Colonic mucosa (tissue), 4 donors: ENCODE measurements at regions not wholly inside any gene's neighbourhood (a gene's known extent, or its start where the extent isn't known, plus 50 kb on each side); places are given as distances from the start of the nearest gene placed in this dataset.

ENCODE experiments used
- DNase-seq: peaks from one replicate; pipeline ENCODE4 v3.0.0-alpha.2; 2020
- H3K27ac ChIP-seq: fragments of 200-600 bp; one replicate; pipeline ENCODE4 v1.8.0; 2021
- H3K27me3 ChIP-seq: fragments of 200-600 bp; one replicate; pipeline ENCODE4 v1.8.0; 2021
- H3K36me3 ChIP-seq: fragments of 200-600 bp; one replicate; pipeline ENCODE4 v1.8.0; 2021
- H3K4me1 ChIP-seq: fragments of 200-600 bp; one replicate; pipeline ENCODE4 v1.8.0; 2021; ENCODE audit warnings: mild to moderate bottlenecking
- H3K4me3 ChIP-seq: fragments of 200-600 bp; one replicate; pipeline ENCODE4 v1.8.0; 2021
- H3K9ac ChIP-seq, 2 donors: one replicate each; pipeline ENCODE4 v1.7.0; 2013; ENCODE audit warnings: control low read depth in 2 of 2, low read depth in 2 of 2, low read length in 2 of 2
- H3K9me3 ChIP-seq: fragments of 200-600 bp; one replicate; pipeline ENCODE4 v1.8.0; 2021
- intact Hi-C: fragments of 100-400 bp; cut with DNase I; formaldehyde crosslinking; loops from one replicate; pipeline ENCODE4 v1.14.1; 2022
- TF ChIP-seq, protein P1 (sequence below): fragments of 200-600 bp; IDR thresholded peaks from one replicate; pipeline ENCODE4 v1.8.0; 2022; ENCODE audit warnings: antibody characterized with exemption, mild to moderate bottlenecking
- donor health status: healthy.
- donor health status: DM: no; HTN: no; CAD: no.
- donor health status: DM: no; HTN: no; CAD: no.

DNA sequence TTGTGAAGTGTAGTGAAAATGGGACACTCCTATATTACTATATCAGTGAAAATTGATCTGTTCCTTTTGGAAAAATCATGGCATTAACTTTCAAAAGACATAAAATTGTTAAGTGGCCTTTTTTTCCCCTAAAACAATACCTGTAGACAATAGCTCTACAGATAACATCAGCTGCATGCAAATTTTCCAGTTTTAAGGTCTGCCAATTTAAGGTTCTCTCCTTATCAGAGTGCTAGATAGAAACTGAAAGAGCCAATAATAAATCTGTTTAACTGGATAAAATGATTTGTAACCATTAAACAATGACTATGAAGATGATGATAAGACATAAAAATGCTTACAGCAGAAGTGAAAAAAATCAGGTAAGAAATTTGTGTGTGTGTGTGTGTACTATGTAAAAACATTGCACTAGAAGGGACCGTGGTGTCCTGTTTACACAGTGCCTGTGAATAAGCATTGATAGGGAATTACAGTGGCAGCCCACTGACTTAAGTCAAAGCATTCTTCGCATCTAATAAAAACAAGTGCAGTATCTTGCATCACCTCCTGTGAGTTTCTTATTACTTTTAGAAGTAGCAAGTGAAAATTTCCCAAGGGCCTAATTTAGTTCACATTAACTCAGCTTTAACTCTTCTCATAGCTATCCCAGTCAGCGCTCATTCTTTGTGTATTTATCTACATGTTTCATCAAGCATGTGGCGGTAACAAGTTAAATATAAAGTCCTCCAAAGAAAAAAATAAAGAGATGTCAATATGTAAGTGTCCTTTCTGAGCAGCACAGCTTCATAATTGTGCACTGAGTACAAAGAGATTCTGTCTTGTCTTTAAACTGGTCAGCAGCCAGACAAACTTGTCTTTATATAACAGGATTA lies 261.9 kb downstream of the ARL4A start:
- H3K27me3 ChIP-seq, result no peaks in the 10 kb centered on the region
- no peaks in the 10 kb centered on the region for H3K4me1 ChIP-seq
- no peak overlapping the region for H3K9ac ChIP-seq
- no peak overlapping the region for H3K4me3 ChIP-seq
- DNase-seq, result no peak
- intact Hi-C loops, result no loop called here
- H3K9me3 ChIP-seq, result no peaks in the 10 kb centered on the region
- TF ChIP-seq, protein P1, sequence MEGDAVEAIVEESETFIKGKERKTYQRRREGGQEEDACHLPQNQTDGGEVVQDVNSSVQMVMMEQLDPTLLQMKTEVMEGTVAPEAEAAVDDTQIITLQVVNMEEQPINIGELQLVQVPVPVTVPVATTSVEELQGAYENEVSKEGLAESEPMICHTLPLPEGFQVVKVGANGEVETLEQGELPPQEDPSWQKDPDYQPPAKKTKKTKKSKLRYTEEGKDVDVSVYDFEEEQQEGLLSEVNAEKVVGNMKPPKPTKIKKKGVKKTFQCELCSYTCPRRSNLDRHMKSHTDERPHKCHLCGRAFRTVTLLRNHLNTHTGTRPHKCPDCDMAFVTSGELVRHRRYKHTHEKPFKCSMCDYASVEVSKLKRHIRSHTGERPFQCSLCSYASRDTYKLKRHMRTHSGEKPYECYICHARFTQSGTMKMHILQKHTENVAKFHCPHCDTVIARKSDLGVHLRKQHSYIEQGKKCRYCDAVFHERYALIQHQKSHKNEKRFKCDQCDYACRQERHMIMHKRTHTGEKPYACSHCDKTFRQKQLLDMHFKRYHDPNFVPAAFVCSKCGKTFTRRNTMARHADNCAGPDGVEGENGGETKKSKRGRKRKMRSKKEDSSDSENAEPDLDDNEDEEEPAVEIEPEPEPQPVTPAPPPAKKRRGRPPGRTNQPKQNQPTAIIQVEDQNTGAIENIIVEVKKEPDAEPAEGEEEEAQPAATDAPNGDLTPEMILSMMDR, result no peak
- H3K36me3 ChIP-seq, result no peaks in the 10 kb centered on the region
- H3K27ac ChIP-seq, result no peak overlapping the region

DNA sequence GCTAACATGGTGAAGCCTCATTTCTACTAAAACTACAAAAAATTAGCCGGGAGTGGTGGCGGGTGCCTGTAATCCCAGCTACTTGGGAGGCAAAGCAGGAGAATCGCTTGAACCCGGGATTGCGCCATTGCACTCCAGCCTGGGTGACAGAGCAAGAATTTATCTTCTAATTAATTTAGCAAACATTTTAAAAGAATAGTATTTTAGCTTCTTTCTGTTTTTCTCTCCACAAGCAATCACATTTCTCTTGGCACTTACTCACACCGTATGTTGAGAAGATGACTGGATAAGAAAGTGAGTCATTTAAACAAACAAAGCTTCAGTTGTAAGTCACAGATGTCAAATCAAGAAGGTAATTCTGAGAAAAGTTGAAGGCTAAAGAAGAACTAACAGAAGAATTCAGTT lies 264.0 kb downstream of the ARL4A start:
- no peaks in the 10 kb centered on the region for H3K27me3 ChIP-seq
- intact Hi-C loops, result no loop called here
- no peaks in the 10 kb centered on the region for H3K36me3 ChIP-seq
- TF ChIP-seq, protein P1, result no peak
- no peak for DNase-seq
- no peak overlapping the region for H3K27ac ChIP-seq
- H3K9me3 ChIP-seq, result no peaks in the 10 kb centered on the region
- H3K4me1 ChIP-seq, result no peaks in the 10 kb centered on the region
- no peak overlapping the region for H3K9ac ChIP-seq
- no peak overlapping the region for H3K4me3 ChIP-seq

DNA sequence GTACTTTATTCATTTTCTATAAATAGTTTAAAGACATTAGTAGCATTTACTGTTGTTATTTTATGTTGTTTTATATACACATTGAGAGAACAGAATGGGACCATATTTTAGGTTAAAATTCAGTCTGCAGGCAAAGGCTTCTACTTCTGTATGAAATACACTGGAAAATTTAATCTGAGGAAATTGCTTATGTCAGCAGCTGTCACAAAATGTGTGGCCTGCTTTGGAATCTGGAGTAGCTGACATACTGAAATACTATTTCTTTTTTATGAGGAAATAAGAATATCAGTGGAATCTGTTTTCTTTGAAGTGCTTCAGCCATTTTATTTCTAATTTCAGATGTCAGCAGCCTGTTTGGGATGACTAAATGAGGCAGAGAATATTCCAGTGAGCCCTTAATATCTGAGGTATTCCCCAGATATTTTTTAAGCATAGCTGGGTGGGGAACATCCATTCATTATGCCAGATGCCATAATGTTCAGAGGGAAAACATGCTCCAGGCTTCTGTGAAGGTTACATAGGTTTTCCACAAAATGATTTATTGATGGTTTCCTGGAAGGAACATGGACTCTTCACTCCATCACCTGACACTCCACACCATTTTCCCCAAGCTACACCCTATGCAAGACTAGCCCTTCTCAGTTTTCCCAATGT lies 267.1 kb downstream of the ARL4A start:
- H3K9ac ChIP-seq, result no peak overlapping the region
- H3K4me1 ChIP-seq, result no peaks in the 10 kb centered on the region
- TF ChIP-seq, protein P1, result no peak
- intact Hi-C loops, result no loop called here
- H3K9me3 ChIP-seq, result no peaks in the 10 kb centered on the region
- H3K36me3 ChIP-seq, result no peaks in the 10 kb centered on the region
- H3K27ac ChIP-seq, result no peak overlapping the region
- H3K4me3 ChIP-seq, result no peak overlapping the region
- no peak for DNase-seq
- no peaks in the 10 kb centered on the region for H3K27me3 ChIP-seq

DNA sequence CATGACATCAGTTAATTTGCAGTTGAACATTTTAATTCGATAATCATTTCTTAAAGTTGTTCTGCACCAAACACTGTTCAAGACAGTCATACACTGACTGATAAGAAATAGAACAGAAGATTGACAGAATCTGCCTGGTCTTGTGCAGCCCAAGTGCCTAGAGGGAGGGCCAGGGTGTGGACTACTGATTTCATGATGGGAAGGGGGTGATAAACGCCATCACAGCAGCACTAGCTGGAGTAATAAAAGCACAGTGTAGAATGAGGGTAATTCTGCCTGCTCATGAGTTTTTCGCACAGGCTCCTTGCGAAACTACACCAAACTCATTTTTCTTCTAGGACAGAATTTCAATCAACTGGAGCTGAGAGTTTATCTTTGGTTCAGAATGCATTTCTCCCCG lies 270.1 kb downstream of the ARL4A start:
- no peak overlapping the region for H3K9ac ChIP-seq
- intact Hi-C loops, result no loop called here
- no peaks in the 10 kb centered on the region for H3K36me3 ChIP-seq
- no peaks in the 10 kb centered on the region for H3K9me3 ChIP-seq
- H3K4me3 ChIP-seq, result no peak overlapping the region
- H3K4me1 ChIP-seq, result no peaks in the 10 kb centered on the region
- H3K27ac ChIP-seq, result no peak overlapping the region
- H3K27me3 ChIP-seq, result no peaks in the 10 kb centered on the region
- DNase-seq, result no peak
- TF ChIP-seq, protein P1, result no peak

DNA sequence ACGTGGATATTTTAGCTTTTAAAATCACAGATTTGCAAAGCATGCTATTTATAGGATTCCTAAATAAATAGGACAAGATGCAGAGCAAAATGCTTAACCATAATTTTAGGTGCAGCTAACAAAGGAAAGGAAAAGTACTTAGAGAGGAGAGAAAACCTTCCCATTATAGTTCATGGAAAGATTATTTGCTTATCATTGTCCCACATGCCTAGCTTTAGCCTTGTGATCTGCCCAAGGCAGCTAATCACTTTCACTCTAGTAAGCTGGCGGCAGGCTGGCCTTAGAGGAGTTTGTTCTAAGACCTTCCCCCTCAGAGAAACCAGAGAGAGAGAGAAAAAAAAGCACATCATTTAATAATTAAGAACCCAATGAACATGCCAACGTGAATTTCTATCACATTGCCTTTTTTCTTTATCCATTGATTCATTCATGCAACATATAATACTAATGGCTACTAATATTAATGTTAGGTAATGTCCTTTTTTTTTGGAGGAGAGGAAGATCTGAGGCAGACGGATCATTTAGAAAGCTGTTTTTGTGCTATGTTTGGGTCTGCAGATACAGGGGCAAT lies 274.6 kb downstream of the ARL4A start:
- TF ChIP-seq, protein P1, result no peak
- Histone ChIP-seq H3K4me1 (no peaks in the 10 kb centered on the region), H3K9ac (no peak overlapping the region), H3K27ac (no peak overlapping the region), H3K4me3 (no peak overlapping the region), H3K27me3 (no peaks in the 10 kb centered on the region), H3K36me3 (no peaks in the 10 kb centered on the region), H3K9me3 (no peaks in the 10 kb centered on the region)
- no peak for DNase-seq
- intact Hi-C loops, result no loop called here
